WTC11 (cell line): ENCODE measurements at regions not wholly inside any gene's neighbourhood (a gene's known extent, or its start where the extent isn't known, plus 50 kb on each side); places are given as distances from the start of the nearest gene placed in this dataset.

Experiments
- ATF3 ChIP-seq: sonication (generic); formaldehyde crosslinking; conservative IDR thresholded peaks from 2 replicates; pipeline ENCODE4 v1.8.1; 2022; ENCODE audit warnings: mild to moderate bottlenecking, missing genetic modification reagents
- CBFB ChIP-seq: sonication (generic); formaldehyde crosslinking; IDR thresholded peaks from 2 replicates; pipeline ENCODE4 v1.8.1; 2022; ENCODE audit warnings: mild to moderate bottlenecking, low read depth, missing genetic modification reagents
- CTCF ChIP-seq: fragments of 200-600 bp; IDR thresholded peaks from 2 replicates; pipeline ENCODE4 v1.8.0; 2022; ENCODE audit warnings: antibody characterized with exemption
- ETV6 ChIP-seq: sonication (generic); formaldehyde crosslinking; IDR thresholded peaks from 2 replicates; pipeline ENCODE4 v1.8.1; 2022; ENCODE audit warnings: mild to moderate bottlenecking, missing genetic modification reagents
- JUN ChIP-seq: sonication (generic); formaldehyde crosslinking; IDR thresholded peaks from 2 replicates; pipeline ENCODE4 v1.8.0; 2023; ENCODE audit warnings: mild to moderate bottlenecking, missing genetic modification reagents
- NFATC4 ChIP-seq: fragments of 250-450 bp; sonication (Bioruptor Pico); IDR thresholded peaks from 2 replicates; pipeline ENCODE4 v1.9.0; 2021; ENCODE audit warnings: mild to moderate bottlenecking

GRCh38 chr12:82567688-82568087, 119.0 kb upstream of the TMTC2 start:
- TF ChIP-seq ATF3 (no peak), CBFB (CRISPR knock-in tag) (no peak), CTCF (no peak), NFATC4 (no peak), ETV6 (CRISPR knock-in tag) (no peak), JUN (CRISPR knock-in tag) (no peak)
